ENCODE measurements at regions not wholly inside any gene's neighbourhood (a gene's known extent, or its start where the extent isn't known, plus 50 kb on each side); places are given as distances from the start of the nearest gene placed in this dataset.

- ChIA-PET POLR2A (no interaction called here), CTCF (interaction anchor here (1.0 kb wide), 1 partner anchor 419 kb away, joined by 3 read pairs; no protein-coding TSS in a partner anchor)
- H3K4me3 ChIP-seq (ENCODE audit: low read depth, low read length): no peak overlapping the region
- DNase-seq (ENCODE audit: low read depth, low spot score): no peak
- no peaks in the 10 kb centered on the region for H3K9me3 ChIP-seq (ENCODE audit: control insufficient read depth, insufficient read depth, low read length)
- no peaks in the 10 kb centered on the region for H3K27me3 ChIP-seq (ENCODE audit: control insufficient read depth, insufficient read depth, low read length)
- no peak for TF ChIP-seq CTCF (IDR thresholded peaks at IDR 0.05; ENCODE audit: low read depth, low read length)
- no peak overlapping the region for H3K27ac ChIP-seq (ENCODE audit: low read depth, low read length)
Observed at GRCh38 chr4:19829101-19829500, 422.6 kb upstream of the SLIT2 start.

DNA sequence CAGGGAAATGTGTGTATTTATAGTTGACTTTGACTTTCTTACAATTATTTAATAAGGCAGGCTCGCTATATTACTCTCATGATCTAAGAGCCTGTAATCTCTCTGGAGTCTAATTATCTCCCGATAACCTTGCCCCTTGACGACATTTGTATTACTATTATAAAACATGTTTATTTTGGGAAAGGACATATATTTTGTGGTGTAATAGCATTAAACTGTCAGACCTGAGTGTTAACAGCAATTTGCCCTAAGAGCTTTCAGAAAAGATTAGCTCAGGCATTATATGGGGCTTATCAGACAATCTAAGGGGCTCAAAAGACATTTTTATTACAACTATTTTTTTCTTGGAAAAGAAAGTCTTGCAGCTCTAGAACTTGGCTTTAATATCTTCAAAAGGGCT is 427.9 kb upstream of the SLIT2 start:
- TF ChIP-seq CTCF (IDR thresholded peaks at IDR 0.05; ENCODE audit: low read depth, low read length): no peak
- CTCF ChIA-PET: interaction anchor here (1.5 kb wide), 1 partner anchor 424 kb away, joined by 6 read pairs; no protein-coding TSS in a partner anchor
- no peaks in the 10 kb centered on the region for H3K9me3 ChIP-seq (ENCODE audit: control insufficient read depth, insufficient read depth, low read length)
- no peak overlapping the region for H3K27ac ChIP-seq (ENCODE audit: low read depth, low read length)
- POLR2A ChIA-PET: no interaction called here
- H3K4me3 ChIP-seq (ENCODE audit: low read depth, low read length): no peak overlapping the region
- DNase-seq (ENCODE audit: low read depth, low spot score): no peak
- H3K27me3 ChIP-seq (ENCODE audit: control insufficient read depth, insufficient read depth, low read length): no peaks in the 10 kb centered on the region

- ChIA-PET CTCF (no interaction called here), POLR2A (no interaction called here)
- DNase-seq (ENCODE audit: low read depth, low spot score): no peak
- TF ChIP-seq CTCF (IDR thresholded peaks at IDR 0.05; ENCODE audit: low read depth, low read length): no peak
- H3K27me3 ChIP-seq (ENCODE audit: control insufficient read depth, insufficient read depth, low read length): no peaks in the 10 kb centered on the region
- H3K27ac ChIP-seq (ENCODE audit: low read depth, low read length): no peak overlapping the region
- no peak overlapping the region for H3K4me3 ChIP-seq (ENCODE audit: low read depth, low read length)
- no peaks in the 10 kb centered on the region for H3K9me3 ChIP-seq (ENCODE audit: control insufficient read depth, insufficient read depth, low read length)
Observed at GRCh38 chr4:19819737-19820136, 432.0 kb upstream of the SLIT2 start.

DNA sequence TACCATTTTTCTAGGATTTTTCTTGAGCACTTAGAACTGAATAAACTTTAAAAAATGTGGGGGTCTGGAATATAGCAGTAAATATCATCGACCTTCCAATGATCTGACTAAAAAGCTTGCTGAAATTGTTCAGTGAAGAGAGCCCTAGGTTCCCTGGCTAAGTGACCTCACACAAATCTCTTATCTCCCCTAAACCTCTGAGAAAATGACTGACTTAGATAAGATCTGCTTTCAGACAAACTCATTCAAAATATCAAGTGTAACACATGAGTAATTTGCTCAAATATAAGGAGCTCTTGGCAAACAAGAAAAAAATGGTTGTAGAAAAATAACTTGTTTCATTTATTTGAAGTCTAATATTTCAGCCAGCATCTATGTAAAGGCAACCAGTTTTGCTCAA is 441.7 kb upstream of the SLIT2 start:
- CTCF ChIA-PET: interaction anchor here (2.6 kb wide), 1 partner anchor 438 kb away, joined by 10 read pairs; no protein-coding TSS in a partner anchor
- DNase-seq (ENCODE audit: low read depth, low spot score): no peak
- H3K4me3 ChIP-seq (ENCODE audit: low read depth, low read length): no peak overlapping the region
- TF ChIP-seq CTCF (IDR thresholded peaks at IDR 0.05; ENCODE audit: low read depth, low read length): no peak
- no peaks in the 10 kb centered on the region for H3K9me3 ChIP-seq (ENCODE audit: control insufficient read depth, insufficient read depth, low read length)
- POLR2A ChIA-PET: no interaction called here
- H3K27me3 ChIP-seq (ENCODE audit: control insufficient read depth, insufficient read depth, low read length): no peaks in the 10 kb centered on the region
- H3K27ac ChIP-seq (ENCODE audit: low read depth, low read length): no peak overlapping the region

DNA sequence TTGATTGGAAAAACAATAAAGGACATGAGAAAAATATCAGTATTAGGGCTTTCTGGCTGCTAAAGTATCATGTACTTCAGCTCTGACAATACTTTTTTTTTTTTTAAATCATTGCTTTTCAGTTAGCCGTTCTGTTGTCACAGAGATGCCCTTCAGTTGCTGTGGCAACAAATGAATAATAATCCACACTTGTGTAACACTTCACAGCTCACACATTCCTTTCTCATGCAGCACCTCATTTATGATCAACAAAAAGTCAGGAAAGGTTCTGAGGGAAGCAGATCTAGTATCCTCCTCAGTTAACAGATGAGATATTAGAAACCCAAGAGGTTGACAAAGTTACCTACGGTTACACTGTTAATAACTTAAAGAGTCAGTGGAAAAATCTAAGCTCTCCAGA is 444.2 kb upstream of the SLIT2 start:
- no peak overlapping the region for H3K4me3 ChIP-seq (ENCODE audit: low read depth, low read length)
- CTCF ChIA-PET: no interaction called here
- DNase-seq (ENCODE audit: low read depth, low spot score): no peak
- no peak overlapping the region for H3K27ac ChIP-seq (ENCODE audit: low read depth, low read length)
- H3K9me3 ChIP-seq (ENCODE audit: control insufficient read depth, insufficient read depth, low read length): no peaks in the 10 kb centered on the region
- POLR2A ChIA-PET: no interaction called here
- no peak for TF ChIP-seq CTCF (IDR thresholded peaks at IDR 0.05; ENCODE audit: low read depth, low read length)
- H3K27me3 ChIP-seq (ENCODE audit: control insufficient read depth, insufficient read depth, low read length): no peaks in the 10 kb centered on the region
